A673 (cell line): ENCODE measurements at regions not wholly inside any gene's neighbourhood (a gene's known extent, or its start where the extent isn't known, plus 50 kb on each side); places are given as distances from the start of the nearest gene placed in this dataset.
"Not testable (repeated sequence)": the region's sequence is repeated elsewhere in the genome, so short reads cannot be mapped to it uniquely, and the experiment has no call there.

Experiments
- CTCF ChIP-seq: fragments of 300-800, 200-600 bp; sonication (generic); conservative IDR thresholded peaks from 2 replicates; pipeline ENCODE4 v1.5.1; 2017; ENCODE audit warnings: low read depth, mild to moderate bottlenecking, antibody characterized with exemption, low read length, moderate library complexity, mixed read lengths
- EZH2 ChIP-seq: fragments of 200-600 bp; sonication (generic); IDR thresholded peaks from 2 replicates; pipeline ENCODE4 v1.6.1; 2017; ENCODE audit warnings: borderline replicate concordance, low read depth, mild to moderate bottlenecking, mixed read lengths, antibody characterized with exemption, low read length; ENCODE audit not compliant: poor library complexity, severe bottlenecking

- TF ChIP-seq CTCF, EZH2: not testable (repeated sequence)
Measured at GRCh38 chr16:70058056-70058455, 56.1 kb upstream of the PDPR start.
